Aorta (tissue), 5 donors: ENCODE measurements at regions not wholly inside any gene's neighbourhood (a gene's known extent, or its start where the extent isn't known, plus 50 kb on each side); places are given as distances from the start of the nearest gene placed in this dataset.
A peak's percentile ranks its signal among the peaks of the same experiment; 100 is the strongest.

Experiments
- ATAC-seq: fragments of 200-7000 bp; cut with Tn5 transposase; one replicate; pipeline ENCODE4 v1.9.1; 2022; ENCODE audit warnings: moderate library complexity; ENCODE audit not compliant: low FRiP score
- DNase-seq, 2 donors: peaks; one replicate each; pipeline ENCODE4 v3.0.0-alpha.2; 2020
- H3K27ac ChIP-seq, 2 donors: one replicate each; pipeline ENCODE4 v1.5.1; 2013; ENCODE audit warnings: low read length in 2 of 2, mild to moderate bottlenecking in 2 of 2, moderate library complexity in 2 of 2, control low read depth in 1 of 2, inconsistent platforms in 1 of 2, low read depth in 1 of 2
- H3K27me3 ChIP-seq, 2 donors: one replicate each; pipeline ENCODE4 v1.6.1; 2013; ENCODE audit warnings: control low read depth in 1 of 2, low read length in 1 of 2, mild to moderate bottlenecking in 1 of 2, moderate library complexity in 1 of 2; ENCODE audit not compliant: insufficient read depth in 2 of 2, control insufficient read depth in 1 of 2
- H3K36me3 ChIP-seq, 2 donors: one replicate each; pipeline ENCODE4 v1.6.1; 2013; ENCODE audit warnings: control low read depth in 1 of 2, low read length in 1 of 2, mild to moderate bottlenecking in 1 of 2; ENCODE audit not compliant: insufficient read depth in 2 of 2, control insufficient read depth in 1 of 2
- H3K4me1 ChIP-seq, 2 donors: one replicate each; pipeline ENCODE4 v1.6.1; 2013; ENCODE audit warnings: low read length in 2 of 2, control low read depth in 1 of 2, mild to moderate bottlenecking in 1 of 2, moderate library complexity in 1 of 2; ENCODE audit not compliant: insufficient read depth in 2 of 2, control insufficient read depth in 1 of 2
- H3K4me3 ChIP-seq, 2 donors: one replicate each; pipeline ENCODE4 v1.5.1; 2013; ENCODE audit warnings: low read length in 2 of 2, control low read depth in 1 of 2, mild to moderate bottlenecking in 1 of 2
- H3K9me3 ChIP-seq: one replicate; pipeline ENCODE4 v1.6.1; 2013; ENCODE audit warnings: mild to moderate bottlenecking, low read length; ENCODE audit not compliant: control insufficient read depth
- WGBS, 2 donors: extraction: QIAGEN DNeasy Blood & Tissue Kit; methylation state at CpG; one replicate each; pipeline ENCODE4 v1.1.7; 2013; 5-methylcytosine and 5-hydroxymethylcytosine counted together
- intact Hi-C, 2 donors: fragments of 100-400 bp; cut with DNase I; formaldehyde crosslinking; loops; one replicate each; pipeline versions ENCODE4 v1.14.2 to v1.15.0; 2022
- donor health status: healthy with polysubstance abuse.
- donor health status: Bipolar disorder and iron deficiency.
- donor health status: DM: no; HTN: no; CAD: no.
- donor health status: DM: no; HTN: no; CAD: no.
- donor health status: DM: yes; HTN: yes; CAD: no.

- no peak for DNase-seq
Observed at GRCh38 chr2:150292807-150293206, 194.7 kb downstream of the RND3 start.

GRCh38 chr2:150292192-150292591, 195.3 kb downstream of the RND3 start:
- Histone ChIP-seq H3K27ac (no peak overlapping the region), H3K4me3 (no peak overlapping the region), H3K27me3 (no peaks in the 10 kb centered on the region), H3K36me3 (no peaks in the 10 kb centered on the region), H3K9me3 (no peaks in the 10 kb centered on the region), H3K4me1 (no peaks in the 10 kb centered on the region)
- intact Hi-C loops = no loop called here
- DNase-seq (no peak), ATAC-seq (no peak)
- WGBS, 2 donors = 51 to 97% methylated on average over 1 of the region's 1 CpG

More at GRCh38 chr2:150292807-150293206, 194.7 kb downstream of the RND3 start:
- Histone ChIP-seq H3K36me3 (no peaks in the 10 kb centered on the region), H3K4me3 (no peak overlapping the region), H3K27ac (no peak overlapping the region), H3K4me1 (no peaks in the 10 kb centered on the region), H3K27me3 (no peaks in the 10 kb centered on the region), H3K9me3 (no peaks in the 10 kb centered on the region)
- no peak for ATAC-seq
- intact Hi-C loops = no loop called here
- WGBS, 2 donors = 56 to 78% methylated on average over 1 of the region's 1 CpG

- Histone ChIP-seq H3K9me3 (no peaks in the 10 kb centered on the region), H3K36me3 (no peaks in the 10 kb centered on the region), H3K4me3 (no peak overlapping the region), H3K4me1 (no peaks in the 10 kb centered on the region), H3K27ac (no peak overlapping the region), H3K27me3 (no peaks in the 10 kb centered on the region)
- WGBS, 2 donors = 74 to 79% methylated on average over 6 of the region's 6 CpGs
- ATAC-seq = no peak
- DNase-seq = no peak
- intact Hi-C loops = loop anchor here (10.0 kb wide), 2 partner anchors 198 to 692 kb away; partner anchors contain the start of gene RND3 (in 1 of the 2)
Observed at GRCh38 chr2:150286730-150287362, 200.6 kb downstream of the RND3 start.

GRCh38 chr2:150284116-150284515, 203.4 kb downstream of the RND3 start:
- 95% methylated on average over 2 of the region's 2 CpGs for WGBS, 2 donors
- H3K4me3 ChIP-seq = no peak overlapping the region
- intact Hi-C loops = loop anchor here (10.0 kb wide), 2 partner anchors 201 to 689 kb away; partner anchors contain the start of gene RND3 (in 1 of the 2)
- H3K36me3 ChIP-seq = no peaks in the 10 kb centered on the region
- ATAC-seq (no peak), DNase-seq (no peak)
- no peaks in the 10 kb centered on the region for H3K9me3 ChIP-seq
- H3K4me1 ChIP-seq = no peaks in the 10 kb centered on the region
- no peaks in the 10 kb centered on the region for H3K27me3 ChIP-seq
- no peak overlapping the region for H3K27ac ChIP-seq

- no peaks in the 10 kb centered on the region for H3K4me1 ChIP-seq
- no peak overlapping the region for H3K4me3 ChIP-seq
- intact Hi-C loops = loop anchor here (10.0 kb wide), 2 partner anchors 202 to 688 kb away; partner anchors contain the start of gene RND3 (in 1 of the 2)
- DNase-seq (no peak), ATAC-seq (peak; percentile 49)
- 39 to 56% methylated on average over 2 of the region's 2 CpGs for WGBS, 2 donors
- no peaks in the 10 kb centered on the region for H3K9me3 ChIP-seq
- H3K27me3 ChIP-seq = no peaks in the 10 kb centered on the region
- H3K27ac ChIP-seq = no peak overlapping the region
- no peaks in the 10 kb centered on the region for H3K36me3 ChIP-seq
Observed at GRCh38 chr2:150282771-150283371, 204.6 kb downstream of the RND3 start.

GRCh38 chr2:150282357-150282756, 205.1 kb downstream of the RND3 start:
- WGBS, 2 donors = 92 to 93% methylated on average over 4 of the region's 4 CpGs
- ATAC-seq (no peak), DNase-seq (no peak)
- H3K4me3 ChIP-seq = no peak overlapping the region
- no peak overlapping the region for H3K27ac ChIP-seq
- intact Hi-C loops = loop anchor here (10.0 kb wide), 2 partner anchors 202 to 688 kb away; partner anchors contain the start of gene RND3 (in 1 of the 2)
- no peaks in the 10 kb centered on the region for H3K27me3 ChIP-seq
- H3K9me3 ChIP-seq = no peaks in the 10 kb centered on the region
- no peaks in the 10 kb centered on the region for H3K36me3 ChIP-seq
- no peaks in the 10 kb centered on the region for H3K4me1 ChIP-seq

GRCh38 chr2:150280231-150280630, 207.2 kb downstream of the RND3 start:
- Histone ChIP-seq H3K27ac (no peak overlapping the region), H3K4me1 (no peaks in the 10 kb centered on the region), H3K9me3 (peaks cover 5% of the 10 kb centered on the region), H3K36me3 (no peaks in the 10 kb centered on the region), H3K4me3 (no peak overlapping the region), H3K27me3 (no peaks in the 10 kb centered on the region)
- peak; percentile 88 for ATAC-seq
- intact Hi-C loops = loop anchor here (10.0 kb wide), 2 partner anchors 205 to 685 kb away; partner anchors contain the start of gene RND3 (in 1 of the 2)
- 3% methylated on average over 1 of the region's 1 CpG for WGBS, 2 donors
- DNase-seq = no peak

- Histone ChIP-seq H3K9me3 (peaks cover 5% of the 10 kb centered on the region), H3K4me1 (no peaks in the 10 kb centered on the region), H3K27me3 (no peaks in the 10 kb centered on the region), H3K27ac (no peak overlapping the region), H3K4me3 (no peak overlapping the region), H3K36me3 (no peaks in the 10 kb centered on the region)
- WGBS, 2 donors = 4 to 8% methylated on average over 1 of the region's 1 CpG
- intact Hi-C loops = loop anchor here (10.0 kb wide), 2 partner anchors 205 to 685 kb away; partner anchors contain the start of gene RND3 (in 1 of the 2)
- peak; percentile 58 for ATAC-seq
- DNase-seq = no peak
Observed at GRCh38 chr2:150279686-150280085, 207.8 kb downstream of the RND3 start.

- Histone ChIP-seq H3K27me3 (no peaks in the 10 kb centered on the region), H3K9me3 (peaks cover 5% of the 10 kb centered on the region), H3K4me1 (peaks cover 0 to 2% of the 10 kb centered on the region in 2 donors), H3K36me3 (no peaks in the 10 kb centered on the region), H3K27ac (no peak overlapping the region), H3K4me3 (no peak overlapping the region)
- intact Hi-C loops = no loop called here
- ATAC-seq = no peak
- DNase-seq = no peak
- 94 to 95% methylated on average over 1 of the region's 1 CpG for WGBS, 2 donors
Observed at GRCh38 chr2:150276737-150277136, 210.7 kb downstream of the RND3 start.
